Mesothelial cell of epicardium (in vitro differentiated cells): ENCODE measurements at regions not wholly inside any gene's neighbourhood (a gene's known extent, or its start where the extent isn't known, plus 50 kb on each side); places are given as distances from the start of the nearest gene placed in this dataset.

Experiments
- DNase-seq, 2 experiments: peaks; one replicate each; pipeline ENCODE4 v3.0.0; 2021; ENCODE audit warnings: low spot score in 2 of 2; ENCODE audit not compliant: unreplicated experiment in 2 of 2
- H3K27ac Mint-ChIP-seq: 2 replicates; pipeline ENCODE4 v1.8.0; 2021; ENCODE audit warnings: mixed read lengths
- H3K27me3 Mint-ChIP-seq: 2 replicates; pipeline ENCODE4 v1.8.0; 2021; ENCODE audit warnings: low read depth, mixed read lengths
- H3K36me3 Mint-ChIP-seq: 2 replicates; pipeline ENCODE4 v1.8.0; 2021; ENCODE audit warnings: mixed read lengths
- H3K4me1 Mint-ChIP-seq: 2 replicates; pipeline ENCODE4 v1.8.0; 2021; ENCODE audit warnings: mixed read lengths
- H3K4me3 Mint-ChIP-seq: 2 replicates; pipeline ENCODE4 v1.8.0; 2021; ENCODE audit warnings: mild to moderate bottlenecking, moderate library complexity, mixed read lengths
- H3K9me3 Mint-ChIP-seq: 2 replicates; pipeline ENCODE4 v1.8.0; 2021; ENCODE audit warnings: mixed read lengths
- TF ChIP-seq, protein P1 (sequence below): fragments of 200-600 bp; sonication (generic); IDR thresholded peaks from one replicate; pipeline ENCODE4 v1.5.0; 2021; ENCODE audit warnings: antibody characterized with exemption; ENCODE audit not compliant: unreplicated experiment

DNA sequence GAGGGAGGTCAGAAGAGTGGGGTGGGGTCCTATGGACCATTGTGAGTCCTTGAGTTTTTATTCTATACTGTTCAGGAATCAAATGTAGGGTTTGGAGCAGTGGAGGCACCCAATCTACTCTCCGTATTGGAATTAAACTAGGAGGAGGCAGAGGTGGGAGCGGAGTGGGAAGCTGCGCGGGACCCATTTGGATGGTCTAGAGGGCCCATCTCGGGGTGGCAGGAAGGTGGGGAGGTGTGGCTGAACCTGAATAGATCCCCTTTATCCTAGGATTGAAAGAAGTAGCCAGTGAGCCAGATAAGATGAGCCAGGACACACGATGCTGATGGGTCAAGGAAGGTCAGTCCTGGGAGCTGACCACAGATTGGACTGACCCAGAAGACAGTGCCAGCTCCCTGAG, 325.8 kb downstream of the AJAP1 start:
- Mint-ChIP-seq H3K9me3 (no peaks in the 10 kb centered on the region), H3K4me3 (no peak overlapping the region), H3K27ac (no peak overlapping the region), H3K27me3 (peaks cover 25% of the 10 kb centered on the region), H3K36me3 (no peaks in the 10 kb centered on the region), H3K4me1 (peaks cover 10% of the 10 kb centered on the region)
- TF ChIP-seq, protein P1, sequence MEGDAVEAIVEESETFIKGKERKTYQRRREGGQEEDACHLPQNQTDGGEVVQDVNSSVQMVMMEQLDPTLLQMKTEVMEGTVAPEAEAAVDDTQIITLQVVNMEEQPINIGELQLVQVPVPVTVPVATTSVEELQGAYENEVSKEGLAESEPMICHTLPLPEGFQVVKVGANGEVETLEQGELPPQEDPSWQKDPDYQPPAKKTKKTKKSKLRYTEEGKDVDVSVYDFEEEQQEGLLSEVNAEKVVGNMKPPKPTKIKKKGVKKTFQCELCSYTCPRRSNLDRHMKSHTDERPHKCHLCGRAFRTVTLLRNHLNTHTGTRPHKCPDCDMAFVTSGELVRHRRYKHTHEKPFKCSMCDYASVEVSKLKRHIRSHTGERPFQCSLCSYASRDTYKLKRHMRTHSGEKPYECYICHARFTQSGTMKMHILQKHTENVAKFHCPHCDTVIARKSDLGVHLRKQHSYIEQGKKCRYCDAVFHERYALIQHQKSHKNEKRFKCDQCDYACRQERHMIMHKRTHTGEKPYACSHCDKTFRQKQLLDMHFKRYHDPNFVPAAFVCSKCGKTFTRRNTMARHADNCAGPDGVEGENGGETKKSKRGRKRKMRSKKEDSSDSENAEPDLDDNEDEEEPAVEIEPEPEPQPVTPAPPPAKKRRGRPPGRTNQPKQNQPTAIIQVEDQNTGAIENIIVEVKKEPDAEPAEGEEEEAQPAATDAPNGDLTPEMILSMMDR = no peak
- no peak for DNase-seq

DNA sequence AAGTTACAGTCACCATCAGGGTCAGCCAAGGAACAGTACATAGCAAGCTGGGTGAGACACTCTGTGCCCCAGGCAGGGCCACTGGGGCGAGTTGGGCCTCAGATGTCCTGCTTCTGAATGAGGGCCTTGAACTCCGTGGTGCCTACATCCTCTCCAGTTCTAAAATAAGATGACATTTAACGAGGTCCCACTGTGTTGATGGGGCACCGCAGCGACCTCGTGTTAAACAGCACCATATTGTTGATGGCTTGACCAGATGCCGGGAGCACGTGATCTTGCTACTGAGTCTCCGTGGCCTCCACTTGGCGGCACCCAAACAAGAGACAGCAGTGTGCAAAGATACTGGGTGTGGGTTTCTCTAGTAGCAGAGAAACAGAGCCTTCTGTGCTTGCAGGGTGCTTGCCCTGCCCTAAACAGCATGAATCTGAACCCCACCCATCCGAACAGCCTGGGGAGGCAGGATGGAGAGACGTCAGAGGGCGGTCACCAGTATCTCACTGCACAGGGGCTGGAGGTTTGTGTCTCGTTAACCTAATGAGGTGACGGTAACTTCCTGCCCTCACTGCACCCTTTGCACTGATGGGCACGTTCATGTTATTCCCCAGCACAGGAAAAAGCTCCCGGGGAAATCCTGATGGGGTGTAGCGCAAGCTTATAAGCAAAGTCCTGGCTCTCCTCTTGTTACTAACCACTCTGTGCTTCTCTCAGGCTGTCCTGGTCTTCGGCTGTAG, 324.4 kb downstream of the AJAP1 start:
- no peak overlapping the region for H3K4me3 Mint-ChIP-seq
- no peak overlapping the region for H3K27ac Mint-ChIP-seq
- H3K27me3 Mint-ChIP-seq = peaks cover 24% of the 10 kb centered on the region
- no peak for DNase-seq
- no peaks in the 10 kb centered on the region for H3K36me3 Mint-ChIP-seq
- no peaks in the 10 kb centered on the region for H3K9me3 Mint-ChIP-seq
- TF ChIP-seq, protein P1 = no peak
- H3K4me1 Mint-ChIP-seq = peaks cover 10% of the 10 kb centered on the region

DNA sequence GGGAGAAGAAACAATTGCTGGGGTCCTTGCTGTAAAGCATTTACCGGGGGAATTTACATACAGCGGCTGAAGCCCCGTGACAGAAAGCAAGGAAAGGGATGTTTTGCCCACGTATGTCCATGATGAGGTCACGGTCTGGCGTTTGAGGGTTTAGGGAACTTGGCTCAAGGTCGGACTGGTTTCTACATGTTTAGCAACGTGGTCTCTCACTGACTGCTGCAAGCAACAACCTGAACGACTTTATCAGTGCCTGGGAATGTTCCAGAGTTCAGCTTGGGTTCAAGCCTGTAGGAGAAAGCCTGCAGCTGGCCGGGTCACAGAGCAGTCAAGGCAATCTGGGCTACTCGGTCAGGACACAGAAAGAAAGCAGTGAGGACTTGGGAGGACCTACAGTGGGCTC, 323.3 kb downstream of the AJAP1 start:
- no peaks in the 10 kb centered on the region for H3K36me3 Mint-ChIP-seq
- peak in 1 of 2 experiments; percentile 35 for DNase-seq
- TF ChIP-seq, protein P1 = no peak
- no peak overlapping the region for H3K27ac Mint-ChIP-seq
- H3K27me3 Mint-ChIP-seq = peaks cover 22% of the 10 kb centered on the region
- no peak overlapping the region for H3K4me3 Mint-ChIP-seq
- no peaks in the 10 kb centered on the region for H3K9me3 Mint-ChIP-seq
- peaks cover 10% of the 10 kb centered on the region for H3K4me1 Mint-ChIP-seq

DNA sequence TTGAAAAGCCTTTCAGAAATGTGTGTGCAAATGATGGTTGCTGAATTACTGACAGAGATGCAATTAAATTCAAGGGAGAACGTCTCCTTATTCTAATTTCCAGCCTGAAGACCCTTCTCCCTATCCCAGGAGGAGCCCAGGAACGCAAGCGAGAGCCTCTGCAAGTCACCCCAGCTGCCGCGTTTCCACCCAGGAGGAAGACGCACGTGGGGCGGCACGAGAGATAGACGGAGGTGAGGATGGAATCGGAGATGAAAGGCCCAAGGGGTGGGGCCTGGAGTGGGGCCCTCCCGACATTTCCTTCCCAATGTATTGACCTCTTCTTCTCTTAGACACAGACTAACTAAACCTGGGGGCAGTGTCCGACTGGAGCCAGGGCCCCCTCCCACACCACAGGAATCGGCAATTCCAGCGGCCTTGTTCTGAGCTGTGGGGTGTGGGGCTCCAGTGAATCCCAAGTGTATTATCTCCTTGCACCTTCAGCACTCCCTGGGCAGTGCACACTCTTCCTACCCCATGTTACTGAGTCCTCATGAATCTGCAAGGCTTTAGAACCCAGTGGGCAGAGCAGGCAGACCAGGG, 322.5 kb downstream of the AJAP1 start:
- no peak for DNase-seq
- TF ChIP-seq, protein P1 = no peak
- Mint-ChIP-seq H3K27ac (no peak overlapping the region), H3K36me3 (no peaks in the 10 kb centered on the region), H3K4me3 (no peak overlapping the region), H3K4me1 (peaks cover 10% of the 10 kb centered on the region), H3K9me3 (no peaks in the 10 kb centered on the region), H3K27me3 (peaks cover 22% of the 10 kb centered on the region)

DNA sequence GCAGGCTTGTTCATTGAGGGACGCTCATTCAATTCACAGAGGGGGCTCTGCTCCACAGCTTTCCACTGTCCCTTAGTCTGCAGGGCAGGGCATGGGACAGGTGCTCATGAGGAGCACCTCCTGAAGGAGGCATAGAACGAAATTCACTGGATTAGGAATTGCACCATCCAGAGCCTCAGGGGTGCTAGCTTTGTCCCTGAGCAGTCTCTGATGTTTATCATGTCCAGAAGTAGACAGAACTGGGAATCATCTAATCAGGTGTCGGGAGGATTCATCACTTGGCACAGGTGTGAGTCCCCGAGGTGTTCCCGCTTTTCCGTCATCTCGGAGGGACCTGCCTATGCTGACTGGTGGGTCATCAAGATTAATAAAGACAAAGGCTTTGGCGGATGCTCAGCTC, 321.4 kb downstream of the AJAP1 start:
- Mint-ChIP-seq H3K36me3 (no peaks in the 10 kb centered on the region), H3K4me3 (no peak overlapping the region), H3K27me3 (peaks cover 20% of the 10 kb centered on the region), H3K4me1 (peaks cover 10% of the 10 kb centered on the region), H3K9me3 (no peaks in the 10 kb centered on the region), H3K27ac (no peak overlapping the region)
- DNase-seq = no peak
- TF ChIP-seq, protein P1 = no peak
